H1 (cell line): ENCODE measurements at regions not wholly inside any gene's neighbourhood (a gene's known extent, or its start where the extent isn't known, plus 50 kb on each side); places are given as distances from the start of the nearest gene placed in this dataset.

ENCODE experiments used
- CTCF ChIA-PET: fragments of 300-600 bp; sonication (Branson Sonifier 250); formaldehyde crosslinking; loops from one replicate; lab custom pipeline; 2021; ENCODE audit not compliant: partially characterized antibody; lab: Charles Lee
- POLR2A ChIA-PET: fragments of 300-600 bp; sonication (Branson Sonifier 250); formaldehyde crosslinking; loops from one replicate; lab custom pipeline; 2021; ENCODE audit warnings: inconsistent platforms; ENCODE audit not compliant: partially characterized antibody; lab: Charles Lee
- DNase-seq, 2 experiments: peaks; one replicate each; pipeline versions ENCODE4 v3.0.0 to v3.0.0-alpha.2; 2010 to 2022; ENCODE audit warnings: low spot score in 2 of 2, low read depth in 1 of 2, mixed read lengths in 1 of 2
- FAIRE-seq: peaks from 2 replicates; lab custom pipeline; 2011; peaks lifted over from hg19 to GRCh38; lab: Jason Lieb, UNC
- H2AFZ ChIP-seq: 2 replicates; pipeline ENCODE4 v1.8.1; 2012; ENCODE audit warnings: low read length, inconsistent platforms
- H2AK5ac ChIP-seq: 2 replicates; pipeline ENCODE4 v1.6.1; 2013; ENCODE audit warnings: low read depth, low read length
- H2BK120ac ChIP-seq: replicated peaks from 2 replicates; pipeline ENCODE3; 2013; ENCODE audit warnings: low read depth, low read length, inconsistent platforms
- H2BK12ac ChIP-seq: 2 replicates; pipeline ENCODE4 v1.6.1; 2013; ENCODE audit warnings: low read depth, low read length
- H2BK15ac ChIP-seq: 2 replicates; pipeline ENCODE4 v1.6.1; 2013; ENCODE audit warnings: low read length
- H2BK20ac ChIP-seq: 2 replicates; pipeline ENCODE4 v1.6.1; 2013; ENCODE audit warnings: low read length
- H2BK5ac ChIP-seq: 2 replicates; pipeline ENCODE4 v1.6.1; 2013; ENCODE audit warnings: low read depth, low read length
- H3K14ac ChIP-seq: 2 replicates; pipeline ENCODE4 v1.6.1; 2013; ENCODE audit warnings: inconsistent platforms; ENCODE audit not compliant: insufficient read length
- H3K18ac ChIP-seq: 2 replicates; pipeline ENCODE4 v1.6.1; 2013; ENCODE audit warnings: low read length; ENCODE audit errors: extremely low read depth
- H3K23ac ChIP-seq: 2 replicates; pipeline ENCODE4 v1.6.1; 2013; ENCODE audit warnings: inconsistent platforms; ENCODE audit not compliant: insufficient read length
- H3K23me2 ChIP-seq: 2 replicates; pipeline ENCODE4 v1.6.1; 2013; ENCODE audit warnings: low read depth, low read length
- H3K27ac ChIP-seq: 2 replicates; pipeline ENCODE4 v1.6.1; 2011; ENCODE audit warnings: low read depth, low read length, inconsistent platforms
- H3K27me3 ChIP-seq, 4 experiments: replicated peaks in 1 of 4; 1 replicate in 1 of 4; 2 replicates in 3 of 4; pipeline versions ENCODE4 v1.6.1 to v1.8.1; 2011 to 2013; ENCODE audit warnings: low read length in 3 of 4, mild to moderate bottlenecking in 3 of 4, inconsistent platforms in 2 of 4, mixed read lengths in 2 of 4, moderate library complexity in 1 of 4; ENCODE audit not compliant: control insufficient read depth in 3 of 4, insufficient read depth in 3 of 4; ENCODE audit errors: extremely low read depth in 1 of 4
- H3K36me3 ChIP-seq, 4 experiments: 2 replicates each; pipeline versions ENCODE4 v1.6.1 to v1.8.1; 2011 to 2013; ENCODE audit warnings: mild to moderate bottlenecking in 4 of 4, low read length in 3 of 4, moderate library complexity in 2 of 4, control low read depth in 1 of 4, inconsistent platforms in 1 of 4; ENCODE audit not compliant: insufficient read depth in 4 of 4, control insufficient read depth in 2 of 4
- H3K4ac ChIP-seq: replicated peaks from 2 replicates; pipeline ENCODE3; 2013; ENCODE audit warnings: low read length, low read depth, mixed read lengths, inconsistent platforms; ENCODE audit not compliant: insufficient read length
- H3K4me1 ChIP-seq, 4 experiments: replicated peaks in 1 of 4; 1 replicate in 1 of 4; 2 replicates in 3 of 4; pipeline versions ENCODE4 v1.6.1 to v1.8.1; 2011 to 2013; ENCODE audit warnings: low read length in 3 of 4, inconsistent platforms in 2 of 4, mixed read lengths in 1 of 4; ENCODE audit not compliant: insufficient read depth in 4 of 4, control insufficient read depth in 3 of 4
- H3K4me2 ChIP-seq, 2 experiments: 2 replicates each; pipeline versions ENCODE4 v1.6.1 to v1.8.1; 2011 to 2013; ENCODE audit warnings: low read depth in 2 of 2, low read length in 2 of 2, control low read depth in 1 of 2, inconsistent platforms in 1 of 2, mild to moderate bottlenecking in 1 of 2; ENCODE audit not compliant: insufficient read depth in 1 of 2
- H3K4me3 ChIP-seq, 4 experiments: fragments of 200-600, 300-600 bp in 1 of 4; sonication (generic), shearing (Covaris generic), sonication (Bioruptor Twin) in 1 of 4; 2 replicates each; pipeline versions ENCODE4 v1.5.1 to v1.8.1; 2011 to 2016; ENCODE audit warnings: low read length in 4 of 4, low read depth in 3 of 4, control low read depth in 2 of 4, inconsistent platforms in 2 of 4, mild to moderate bottlenecking in 2 of 4, mixed read lengths in 1 of 4, moderate library complexity in 1 of 4; ENCODE audit not compliant: insufficient read depth in 2 of 4; ENCODE audit errors: extremely low read depth in 1 of 4
- H3K56ac ChIP-seq: replicated peaks from 2 replicates; pipeline ENCODE3; 2013; ENCODE audit warnings: low read depth, mild to moderate bottlenecking, mixed read lengths, low read length, inconsistent platforms; ENCODE audit not compliant: insufficient read length
- H3K79me1 ChIP-seq: 2 replicates; pipeline ENCODE4 v1.6.1; 2013; ENCODE audit warnings: low read depth, low read length, control low read depth
- H3K79me2 ChIP-seq, 2 experiments: 2 replicates each; pipeline versions ENCODE4 v1.6.1 to v1.8.1; 2012 to 2013; ENCODE audit warnings: low read length in 2 of 2, mild to moderate bottlenecking in 2 of 2, inconsistent platforms in 1 of 2; ENCODE audit not compliant: insufficient read depth in 2 of 2, control insufficient read depth in 1 of 2
- H3K9ac ChIP-seq, 4 experiments: replicated peaks in 1 of 4; 1 replicate in 1 of 4; 2 replicates in 3 of 4; pipeline versions ENCODE4 v1.6.1 to v1.8.1; 2011 to 2013; ENCODE audit warnings: low read depth in 3 of 4, low read length in 3 of 4, control low read depth in 2 of 4, mild to moderate bottlenecking in 2 of 4, moderate library complexity in 2 of 4, inconsistent platforms in 1 of 4; ENCODE audit errors: extremely low read depth in 1 of 4
- H3K9me3 ChIP-seq, 2 experiments: 2 replicates each; pipeline versions ENCODE4 v1.6.1 to v1.8.1; 2012 to 2013; ENCODE audit warnings: mild to moderate bottlenecking in 2 of 2, moderate library complexity in 2 of 2, control low read depth in 1 of 2, inconsistent platforms in 1 of 2, low read depth in 1 of 2, low read length in 1 of 2, mixed read lengths in 1 of 2; ENCODE audit not compliant: insufficient read depth in 2 of 2
- H4K20me1 ChIP-seq, 2 experiments: replicated peaks in 1 of 2; 2 replicates each; pipeline versions ENCODE3 to v1.8.1; 2011 to 2013; ENCODE audit warnings: inconsistent platforms in 2 of 2, low read length in 2 of 2, mild to moderate bottlenecking in 1 of 2; ENCODE audit not compliant: insufficient read depth in 2 of 2, control insufficient read depth in 1 of 2
- H4K5ac ChIP-seq: 2 replicates; pipeline ENCODE4 v1.6.1; 2013; ENCODE audit warnings: low read length, low read depth, mixed read lengths, inconsistent platforms; ENCODE audit not compliant: insufficient read length
- H4K8ac ChIP-seq: 2 replicates; pipeline ENCODE4 v1.8.0; 2013; ENCODE audit warnings: mild to moderate bottlenecking, moderate library complexity, low read length, inconsistent platforms; ENCODE audit not compliant: insufficient read depth; ENCODE audit errors: extremely low read depth
- H4K91ac ChIP-seq: replicated peaks from 2 replicates; pipeline ENCODE3; 2013; ENCODE audit warnings: low read length, mixed read lengths, inconsistent platforms; ENCODE audit not compliant: insufficient read length
- BACH1 ChIP-seq: IDR thresholded peaks from 2 replicates; pipeline ENCODE4 v1.6.1; 2012; ENCODE audit warnings: low read length, improper control_type of control experiment
- BRCA1 ChIP-seq: IDR thresholded peaks from 2 replicates; pipeline ENCODE4 v1.6.1; 2012; ENCODE audit warnings: low read depth, low read length, improper control_type of control experiment
- EP300 ChIP-seq, 2 experiments: IDR thresholded peaks; 1 replicate in 1 of 2; 2 replicates in 1 of 2; pipeline ENCODE4 v1.6.1; 2011 to 2012; ENCODE audit warnings: low read depth in 2 of 2, low read length in 2 of 2, mild to moderate bottlenecking in 2 of 2, borderline replicate concordance in 1 of 2, inconsistent platforms in 1 of 2, moderate library complexity in 1 of 2
- NANOG ChIP-seq: IDR thresholded peaks from 2 replicates; pipeline ENCODE4 v1.6.1; 2011; ENCODE audit warnings: low read length, low read depth, mild to moderate bottlenecking, inconsistent platforms; ENCODE audit not compliant: insufficient read depth, poor library complexity, severe bottlenecking
- POLR2A ChIP-seq, 2 experiments: IDR thresholded peaks; 1 replicate in 1 of 2; 2 replicates in 1 of 2; pipeline ENCODE4 v1.6.1; 2011; ENCODE audit warnings: low read depth in 2 of 2, low read length in 2 of 2, mild to moderate bottlenecking in 2 of 2; ENCODE audit errors: control extremely low read depth in 1 of 2
- POU5F1 ChIP-seq: IDR thresholded peaks from 2 replicates; pipeline ENCODE4 v1.6.1; 2011; ENCODE audit warnings: low read depth, mild to moderate bottlenecking, low read length, moderate library complexity
- SP1 ChIP-seq: IDR thresholded peaks from 2 replicates; pipeline ENCODE4 v1.6.1; 2011; ENCODE audit warnings: low read depth, low read length
- SRF ChIP-seq: IDR thresholded peaks from 2 replicates; pipeline ENCODE4 v1.6.1; 2011; ENCODE audit warnings: mild to moderate bottlenecking, low read depth, low read length, moderate library complexity
- SUZ12 ChIP-seq: fragments of 200-600 bp; sonication (generic); IDR thresholded peaks from 2 replicates; pipeline ENCODE4 v1.6.1; 2012; ENCODE audit warnings: mild to moderate bottlenecking, inconsistent platforms, low read length, moderate library complexity, mixed read lengths
- WGBS, 2 experiments: shearing (Covaris generic) in 1 of 2; methylation state at CpG; one replicate each; pipeline versions ENCODE4 v1.1.6 to v1.1.7; 2013 to 2015; ENCODE audit warnings: low lambda C conversion rate in 2 of 2, mixed read lengths in 2 of 2, inconsistent platforms in 1 of 2, low coverage in 1 of 2, missing lambda C conversion rate in 1 of 2; ENCODE audit not compliant: insufficient replicate concordance in 2 of 2, insufficient coverage in 1 of 2, insufficient read length in 1 of 2; ENCODE audit errors: extremely low coverage in 1 of 2, missing lambda C conversion rate in 1 of 2; 5-methylcytosine and 5-hydroxymethylcytosine counted together
- TF ChIP-seq, protein P1 (sequence below): IDR thresholded peaks from 2 replicates; pipeline ENCODE4 v1.6.1; 2012; ENCODE audit warnings: inconsistent platforms

DNA sequence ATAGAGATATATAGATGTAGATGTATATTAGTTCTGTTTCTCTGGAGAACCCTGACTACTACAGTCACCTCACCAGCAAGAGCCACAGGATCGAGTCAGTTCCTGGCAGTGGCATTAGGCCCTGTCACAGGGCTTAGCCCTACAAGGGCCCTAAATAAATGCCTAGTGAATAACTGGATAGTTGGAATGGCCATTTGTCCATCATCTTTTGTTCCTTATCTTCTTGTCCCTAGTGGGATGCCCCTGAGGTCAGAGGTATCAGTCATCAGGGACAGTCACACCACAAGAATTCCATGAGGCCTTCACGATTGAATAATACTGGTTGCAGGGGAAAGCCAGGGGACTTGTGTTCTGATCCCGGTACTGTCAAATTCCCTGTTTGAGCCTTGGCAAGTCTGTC lies 204.9 kb upstream of the PPP2R3A start:
- Histone ChIP-seq H3K9me3 (no peaks in the 10 kb centered on the region), H2AK5ac (no peak overlapping the region), H2BK20ac (no peak overlapping the region), H2BK15ac (no peak overlapping the region), H3K14ac (no peak overlapping the region), H3K23ac (no peak overlapping the region), H2BK5ac (no peak overlapping the region), H2AFZ (no peak overlapping the region), H4K8ac (no peak overlapping the region), H3K4ac (no peak overlapping the region), H3K79me1 (no peaks in the 10 kb centered on the region), H3K9ac (no peak overlapping the region), H3K27me3 (no peaks in the 10 kb centered on the region), H4K91ac (no peak overlapping the region), H2BK120ac (no peak overlapping the region), H3K4me1 (no peaks in the 10 kb centered on the region), H3K36me3 (no peaks in the 10 kb centered on the region), H3K18ac (no peak overlapping the region), H3K27ac (no peak overlapping the region), H3K23me2 (no peaks in the 10 kb centered on the region), H4K20me1 (no peaks in the 10 kb centered on the region), H3K4me3 (no peak overlapping the region), H3K56ac (no peak overlapping the region), H4K5ac (no peak overlapping the region), H3K4me2 (no peak overlapping the region), H2BK12ac (no peak overlapping the region), H3K79me2 (no peaks in the 10 kb centered on the region)
- CTCF ChIA-PET = no interaction called here
- DNase-seq = no peak
- POLR2A ChIA-PET = no interaction called here
- TF ChIP-seq BACH1 (no peak), BRCA1 (no peak), POU5F1 (no peak), SRF (no peak), NANOG (no peak), POLR2A (IDR thresholded peaks at IDR 0.05; ENCODE audit: control extremely low read depth in 1 of 2, low read depth in 2 of 2, low read length in 2 of 2) (no peak), EP300 (IDR thresholded peaks at IDR 0.05; ENCODE audit: borderline replicate concordance in 1 of 2, low read depth in 2 of 2, low read length in 2 of 2) (no peak), SP1 (no peak), SUZ12 (no peak)
- TF ChIP-seq, protein P1, sequence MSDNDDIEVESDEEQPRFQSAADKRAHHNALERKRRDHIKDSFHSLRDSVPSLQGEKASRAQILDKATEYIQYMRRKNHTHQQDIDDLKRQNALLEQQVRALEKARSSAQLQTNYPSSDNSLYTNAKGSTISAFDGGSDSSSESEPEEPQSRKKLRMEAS = no peak
- 91% methylated on average over 3 of the region's 3 CpGs; no CpG with 5 or more reads in 1 of the 2 experiments for WGBS, 2 experiments
- FAIRE-seq = no peak
